ENCODE measurements at regions not wholly inside any gene's neighbourhood (a gene's known extent, or its start where the extent isn't known, plus 50 kb on each side); places are given as distances from the start of the nearest gene placed in this dataset.
A peak's percentile ranks its signal among the peaks of the same experiment; 100 is the strongest.
"Not testable (repeated sequence)": the region's sequence is repeated elsewhere in the genome, so short reads cannot be mapped to it uniquely, and the experiment has no call there.

DNA sequence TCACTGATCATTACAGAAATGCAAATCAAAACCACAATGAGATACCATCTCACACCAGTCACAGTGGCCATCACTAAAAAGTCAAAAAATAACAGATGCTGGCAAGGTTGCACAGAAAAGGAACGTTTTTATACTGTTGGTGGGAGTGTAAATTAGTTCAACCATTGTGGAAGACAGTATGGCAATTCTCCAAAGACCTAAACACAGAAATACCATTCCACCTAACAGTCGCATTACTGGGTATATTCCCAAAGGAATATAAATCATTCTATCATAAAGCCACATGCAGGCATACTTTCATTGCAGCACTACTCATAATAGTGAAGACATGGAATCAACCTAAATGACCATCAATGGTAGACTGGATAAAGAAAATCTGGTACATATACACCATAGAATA lies 83.2 kb upstream of the ARID5B start:
- H3K36me3 Mint-ChIP-seq (ENCODE audit: low read depth); H3K4me1 Mint-ChIP-seq (ENCODE audit: low read depth); H3K9me3 Mint-ChIP-seq; H3K4me3 Mint-ChIP-seq; H3K27ac Mint-ChIP-seq; H3K27me3 Mint-ChIP-seq: not testable (repeated sequence)

DNA sequence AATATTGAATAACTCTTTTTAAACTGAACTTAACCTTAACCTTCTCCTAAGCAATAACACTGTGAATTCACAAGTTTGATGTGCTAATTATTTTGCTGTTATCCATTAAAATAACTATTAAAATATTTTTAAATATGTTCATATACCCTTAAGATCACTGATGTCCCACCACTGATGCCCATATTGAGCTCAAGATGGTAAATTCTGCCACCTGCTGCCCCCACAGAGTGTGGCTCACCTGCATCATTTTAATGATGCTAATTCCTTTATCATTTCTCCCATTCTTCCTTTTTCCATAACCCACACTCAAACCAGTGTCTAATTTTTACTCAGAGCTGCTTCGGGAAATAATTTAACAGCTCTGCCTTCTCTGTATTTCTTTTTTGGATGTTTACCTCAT lies 82.3 kb upstream of the ARID5B start:
- Mint-ChIP-seq H3K36me3 (ENCODE audit: low read depth) (no peaks in the 10 kb centered on the region), H3K27me3 (no peaks in the 10 kb centered on the region), H3K27ac (no peak overlapping the region), H3K4me1 (ENCODE audit: low read depth) (no peaks in the 10 kb centered on the region), H3K9me3 (no peaks in the 10 kb centered on the region), H3K4me3 (no peak overlapping the region)

DNA sequence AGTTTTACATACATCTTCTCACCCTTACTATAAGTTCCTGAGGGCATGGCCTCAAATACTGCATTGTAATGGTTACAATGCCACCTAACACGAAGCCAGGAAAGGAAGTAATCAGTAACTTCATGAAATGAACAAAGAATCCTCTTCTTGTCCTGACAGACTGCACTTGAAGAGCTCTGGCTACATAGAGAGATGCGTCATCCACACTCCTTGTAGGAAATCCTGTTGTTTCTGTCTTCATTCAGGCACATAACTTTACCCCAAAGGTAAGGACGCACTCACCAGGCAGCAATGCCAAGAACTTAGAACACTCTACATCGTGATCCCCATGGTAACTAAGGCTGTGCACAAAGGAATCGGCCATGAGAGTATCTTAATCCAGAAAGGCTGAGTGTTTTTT lies 80.3 kb upstream of the ARID5B start:
- Mint-ChIP-seq H3K27ac (no peak overlapping the region), H3K4me1 (ENCODE audit: low read depth) (no peaks in the 10 kb centered on the region), H3K27me3 (no peaks in the 10 kb centered on the region), H3K4me3 (no peak overlapping the region), H3K36me3 (ENCODE audit: low read depth) (no peaks in the 10 kb centered on the region), H3K9me3 (no peaks in the 10 kb centered on the region)

DNA sequence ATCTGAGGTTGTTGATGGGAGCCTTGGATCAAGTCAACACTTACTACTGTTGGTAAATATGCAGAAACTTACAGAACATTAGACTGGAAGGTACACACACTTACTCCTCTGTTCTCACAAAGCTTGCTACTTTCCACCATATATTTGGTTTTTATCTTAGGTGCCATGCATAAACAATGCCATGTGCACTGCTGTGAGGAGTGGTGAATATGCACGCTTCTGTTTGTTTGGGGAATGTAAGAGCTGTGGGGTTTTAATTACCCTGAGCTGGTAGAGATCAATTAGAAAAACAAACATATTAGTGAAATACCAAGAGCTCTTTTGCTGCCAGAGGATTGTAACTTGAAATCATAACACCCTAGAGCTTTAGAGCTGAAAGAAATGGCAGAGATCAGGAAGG lies 79.8 kb upstream of the ARID5B start:
- Mint-ChIP-seq H3K27ac (no peak overlapping the region), H3K27me3 (no peaks in the 10 kb centered on the region), H3K9me3 (no peaks in the 10 kb centered on the region)

DNA sequence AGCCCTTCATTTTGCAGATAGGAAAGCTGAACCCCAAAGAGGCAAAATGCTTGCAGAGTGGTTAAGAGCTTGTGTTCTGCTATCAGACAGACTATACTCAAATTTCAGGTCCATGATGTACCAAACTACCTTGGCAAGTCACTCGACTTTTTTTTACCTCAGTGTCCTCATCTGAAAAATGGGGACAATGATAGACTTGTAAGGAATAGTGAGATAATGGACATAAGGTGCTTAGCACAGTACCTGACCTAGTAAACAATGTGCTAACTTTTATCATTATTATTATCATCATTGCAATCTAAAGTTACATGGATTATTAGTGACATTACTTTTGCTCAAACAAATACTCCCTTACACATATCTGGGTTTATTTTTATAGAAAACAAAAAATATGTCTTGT lies 79.4 kb upstream of the ARID5B start:
- no peaks in the 10 kb centered on the region for H3K4me1 Mint-ChIP-seq (ENCODE audit: low read depth)
- H3K27ac Mint-ChIP-seq = no peak overlapping the region
- H3K27me3 Mint-ChIP-seq = no peaks in the 10 kb centered on the region
- no peaks in the 10 kb centered on the region for H3K9me3 Mint-ChIP-seq
- H3K4me3 Mint-ChIP-seq = no peak overlapping the region
- no peaks in the 10 kb centered on the region for H3K36me3 Mint-ChIP-seq (ENCODE audit: low read depth)

More for the DNA sequence above, 79.8 kb upstream of the ARID5B start:
- Mint-ChIP-seq H3K36me3 (ENCODE audit: low read depth) (no peaks in the 10 kb centered on the region), H3K4me3 (no peak overlapping the region), H3K4me1 (ENCODE audit: low read depth) (no peaks in the 10 kb centered on the region)

DNA sequence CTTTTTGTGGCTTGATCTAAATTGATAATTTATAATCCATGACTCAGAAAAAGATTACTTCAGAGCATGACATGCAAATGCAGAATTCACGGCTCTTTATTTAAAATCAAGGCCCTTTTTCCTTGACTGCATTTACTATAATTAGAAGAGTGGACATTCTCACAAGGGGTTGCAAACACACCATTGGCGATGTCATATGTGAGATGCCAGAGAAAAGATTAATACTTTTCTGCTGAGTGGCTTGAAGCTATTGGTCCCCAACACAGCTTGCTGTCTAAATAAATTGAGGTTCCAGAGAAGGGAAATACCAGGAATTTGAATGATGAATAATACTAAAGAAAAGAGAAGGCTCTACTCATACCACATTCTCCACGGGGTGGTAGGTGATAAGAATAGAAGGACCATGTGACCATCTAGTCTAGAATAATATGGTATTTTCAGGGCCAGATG lies 78.7 kb upstream of the ARID5B start:
- Mint-ChIP-seq H3K27ac (no peak overlapping the region), H3K9me3 (no peaks in the 10 kb centered on the region), H3K4me1 (ENCODE audit: low read depth) (no peaks in the 10 kb centered on the region), H3K27me3 (no peaks in the 10 kb centered on the region), H3K4me3 (no peak overlapping the region), H3K36me3 (ENCODE audit: low read depth) (no peaks in the 10 kb centered on the region)

DNA sequence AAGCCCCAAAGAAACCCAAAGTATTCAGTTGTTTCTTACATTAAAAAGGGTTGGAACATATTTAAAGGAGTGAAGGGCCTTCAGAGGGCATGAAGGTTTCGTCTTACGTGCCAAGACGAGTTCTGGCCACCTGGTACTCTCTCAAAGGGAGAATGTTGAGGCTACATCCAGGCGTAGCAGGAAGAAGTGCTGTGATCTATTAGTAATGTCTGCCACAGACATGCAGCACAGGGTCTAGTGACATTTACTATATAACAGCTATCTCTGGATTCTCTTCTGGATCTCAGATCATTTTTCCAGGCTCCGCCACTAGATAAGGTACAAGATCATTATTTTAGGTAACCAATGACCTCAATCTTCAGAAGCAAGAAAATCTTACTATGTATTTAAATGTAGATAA lies 76.5 kb upstream of the ARID5B start:
- Mint-ChIP-seq H3K27ac (no peak overlapping the region), H3K9me3 (no peaks in the 10 kb centered on the region), H3K36me3 (ENCODE audit: low read depth) (no peaks in the 10 kb centered on the region), H3K27me3 (no peaks in the 10 kb centered on the region), H3K4me1 (ENCODE audit: low read depth) (no peaks in the 10 kb centered on the region), H3K4me3 (no peak overlapping the region)

DNA sequence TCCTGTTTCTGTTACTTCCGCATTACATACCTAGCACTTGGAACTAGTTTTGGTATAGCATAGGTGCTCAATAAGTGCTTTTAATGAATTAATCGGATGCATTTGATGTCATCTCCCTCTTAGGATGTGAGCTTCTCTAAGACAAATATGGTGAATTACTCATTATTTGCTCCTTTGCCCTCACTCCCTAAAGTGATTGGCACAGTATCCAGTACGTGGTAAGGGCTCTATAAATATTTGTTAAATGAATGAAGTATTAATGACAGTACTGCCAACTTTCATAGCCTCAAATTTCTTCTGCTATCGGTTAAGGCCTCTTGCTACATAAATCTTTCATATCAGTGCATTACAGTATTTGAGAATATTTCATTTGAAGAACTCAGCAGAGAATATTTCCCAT lies 75.9 kb upstream of the ARID5B start:
- Mint-ChIP-seq H3K27ac (no peak overlapping the region), H3K4me1 (ENCODE audit: low read depth) (no peaks in the 10 kb centered on the region), H3K27me3 (no peaks in the 10 kb centered on the region), H3K36me3 (ENCODE audit: low read depth) (no peaks in the 10 kb centered on the region), H3K4me3 (no peak overlapping the region), H3K9me3 (no peaks in the 10 kb centered on the region)

DNA sequence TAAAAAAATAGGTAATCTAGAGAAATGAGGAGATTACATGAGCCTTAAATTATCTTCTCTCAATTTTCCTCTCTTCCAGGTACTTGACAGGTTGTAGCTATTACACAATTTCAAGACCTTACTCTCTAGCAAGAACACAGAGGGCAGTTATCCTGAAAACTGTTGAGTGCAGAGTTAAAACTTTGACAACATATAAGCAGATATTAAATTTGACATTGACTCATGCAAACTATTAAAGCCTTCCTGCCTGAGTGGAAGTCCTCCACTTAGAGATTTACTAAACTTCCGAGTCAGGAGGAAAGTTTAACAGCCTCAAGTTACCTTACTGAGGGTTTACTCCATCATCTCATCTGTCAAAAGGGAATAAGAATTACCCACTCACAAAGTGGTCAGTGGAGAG lies 73.5 kb upstream of the ARID5B start:
- no peak overlapping the region for H3K4me3 Mint-ChIP-seq

DNA sequence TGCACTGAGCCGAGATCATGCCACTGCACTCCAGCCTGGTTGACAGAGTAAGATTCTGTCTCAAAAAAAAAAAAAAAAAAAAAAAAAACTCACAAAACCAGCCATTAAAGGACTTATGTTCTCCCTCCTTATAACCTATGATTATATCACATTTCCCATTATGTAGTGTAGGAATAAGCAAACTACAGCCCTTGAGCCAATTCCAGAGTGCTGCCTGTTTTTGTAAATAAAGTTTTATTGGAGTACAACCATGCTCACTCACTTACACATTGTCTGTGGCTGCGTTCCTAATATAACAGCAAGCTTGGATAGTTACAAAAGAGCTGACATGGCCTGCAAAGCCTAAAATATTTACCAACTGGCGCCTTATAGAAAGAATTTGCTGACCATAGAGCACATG lies 72.7 kb upstream of the ARID5B start:
- Mint-ChIP-seq H3K36me3 (ENCODE audit: low read depth) (no peaks in the 10 kb centered on the region), H3K4me3 (no peak overlapping the region)

More for the DNA sequence above, 73.5 kb upstream of the ARID5B start:
- Mint-ChIP-seq H3K27ac (no peak overlapping the region), H3K9me3 (no peaks in the 10 kb centered on the region), H3K27me3 (no peaks in the 10 kb centered on the region), H3K36me3 (ENCODE audit: low read depth) (no peaks in the 10 kb centered on the region), H3K4me1 (ENCODE audit: low read depth) (no peaks in the 10 kb centered on the region)

DNA sequence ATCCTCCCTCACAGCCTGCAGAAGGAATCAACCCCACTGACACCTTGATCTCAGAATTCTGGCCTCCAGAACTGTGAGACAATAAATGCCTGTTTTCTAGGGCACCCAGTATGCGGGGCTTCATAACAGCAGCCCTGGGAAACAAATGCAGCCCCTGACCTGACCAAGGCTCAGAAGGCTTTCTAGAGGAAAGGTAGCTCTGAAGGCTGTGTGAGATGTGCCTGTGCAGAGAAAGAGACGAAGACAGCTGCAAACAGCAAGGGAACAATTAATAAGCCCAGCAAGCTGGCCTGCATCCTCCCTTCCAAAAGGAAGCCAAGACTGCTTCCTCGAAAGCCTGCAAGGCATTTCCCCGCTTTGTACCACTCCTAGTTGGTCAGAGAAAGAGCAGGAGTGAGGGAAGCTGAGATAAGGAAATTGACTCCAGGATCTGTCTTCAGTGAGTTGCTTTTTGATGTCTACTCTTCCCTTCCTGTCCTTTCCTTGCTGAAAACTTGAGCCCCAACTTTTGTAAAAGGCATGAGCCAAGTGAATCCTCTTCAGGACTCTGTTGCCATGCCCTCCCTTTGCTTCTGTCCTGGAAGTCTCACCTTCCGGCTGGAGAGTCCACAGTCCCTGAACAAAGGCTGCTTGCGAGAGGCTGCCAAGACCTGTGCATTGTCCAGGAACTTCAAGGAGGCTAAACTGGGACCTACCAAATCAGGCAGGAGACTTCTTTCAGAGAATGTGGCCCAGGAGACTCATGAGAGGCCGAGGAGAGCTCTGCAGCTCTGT lies 71.2 kb upstream of the ARID5B start:
- no peaks in the 10 kb centered on the region for H3K9me3 Mint-ChIP-seq
- H3K4me1 Mint-ChIP-seq (ENCODE audit: low read depth) = peaks cover 3% of the 10 kb centered on the region
- no peak overlapping the region for H3K27ac Mint-ChIP-seq
- H3K36me3 Mint-ChIP-seq (ENCODE audit: low read depth) = no peaks in the 10 kb centered on the region
- H3K4me3 Mint-ChIP-seq = no peak overlapping the region
- H3K27me3 Mint-ChIP-seq = no peaks in the 10 kb centered on the region

More for the DNA sequence above, 72.7 kb upstream of the ARID5B start:
- no peak overlapping the region for H3K27ac Mint-ChIP-seq
- no peaks in the 10 kb centered on the region for H3K9me3 Mint-ChIP-seq
- no peaks in the 10 kb centered on the region for H3K27me3 Mint-ChIP-seq
- H3K4me1 Mint-ChIP-seq (ENCODE audit: low read depth) = no peaks in the 10 kb centered on the region

DNA sequence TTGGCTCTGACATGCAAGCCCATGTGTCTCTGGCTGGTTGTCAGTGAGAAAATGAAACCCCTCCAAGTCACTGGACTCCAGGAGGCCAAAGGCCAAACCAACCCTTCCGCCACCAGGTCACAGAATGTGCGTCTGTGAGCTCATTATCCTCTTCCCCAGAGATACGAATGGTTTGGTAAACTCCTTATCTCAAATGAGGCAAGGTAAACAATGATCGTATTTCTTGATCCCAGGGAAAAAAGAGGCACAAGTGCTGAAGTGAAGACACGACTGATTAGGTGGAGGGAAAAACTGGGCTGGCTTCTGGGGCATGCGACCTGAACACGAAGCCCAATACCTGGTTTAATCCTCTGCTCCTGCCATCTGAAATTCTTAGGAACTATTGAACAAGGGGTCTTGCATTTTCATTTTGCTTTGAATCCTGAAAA lies 70.6 kb upstream of the ARID5B start:
- H3K4me3 Mint-ChIP-seq = no peak overlapping the region
- no peaks in the 10 kb centered on the region for H3K27me3 Mint-ChIP-seq
- H3K36me3 Mint-ChIP-seq (ENCODE audit: low read depth) = no peaks in the 10 kb centered on the region
- no peak overlapping the region for H3K27ac Mint-ChIP-seq
- peaks cover 9% of the 10 kb centered on the region for H3K4me1 Mint-ChIP-seq (ENCODE audit: low read depth)
- no peaks in the 10 kb centered on the region for H3K9me3 Mint-ChIP-seq

DNA sequence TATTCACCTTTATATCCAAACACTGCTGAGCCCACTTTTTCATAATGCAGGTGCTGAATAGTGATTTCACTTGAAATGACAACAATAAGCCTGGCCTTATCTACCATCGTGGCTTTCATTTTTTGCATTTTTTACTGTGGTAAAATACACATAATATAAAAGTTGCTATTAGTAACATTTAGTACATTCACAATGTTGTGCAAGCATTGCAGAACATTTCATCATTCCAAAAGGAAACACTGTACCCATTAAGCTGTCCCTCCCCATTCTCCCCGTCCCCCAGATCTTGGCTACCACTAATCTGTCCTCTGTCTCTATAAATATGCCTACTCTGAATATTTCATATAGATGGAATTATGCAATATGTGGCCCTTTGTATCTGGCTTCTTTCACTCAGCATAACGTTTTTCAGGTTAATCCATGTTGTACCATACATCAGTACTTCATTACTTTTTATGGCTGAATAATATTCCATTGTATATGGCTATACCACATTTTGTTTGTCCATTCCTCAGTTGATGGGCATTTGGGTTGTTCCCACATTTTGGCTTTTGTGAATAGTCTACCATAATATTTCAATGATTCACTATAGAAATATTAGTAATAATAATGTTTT lies 68.5 kb upstream of the ARID5B start:
- Mint-ChIP-seq H3K36me3 (ENCODE audit: low read depth) (no peaks in the 10 kb centered on the region), H3K9me3 (no peaks in the 10 kb centered on the region), H3K27ac (no peak overlapping the region), H3K4me1 (ENCODE audit: low read depth) (peaks cover 22% of the 10 kb centered on the region), H3K27me3 (no peaks in the 10 kb centered on the region), H3K4me3 (no peak overlapping the region)

DNA sequence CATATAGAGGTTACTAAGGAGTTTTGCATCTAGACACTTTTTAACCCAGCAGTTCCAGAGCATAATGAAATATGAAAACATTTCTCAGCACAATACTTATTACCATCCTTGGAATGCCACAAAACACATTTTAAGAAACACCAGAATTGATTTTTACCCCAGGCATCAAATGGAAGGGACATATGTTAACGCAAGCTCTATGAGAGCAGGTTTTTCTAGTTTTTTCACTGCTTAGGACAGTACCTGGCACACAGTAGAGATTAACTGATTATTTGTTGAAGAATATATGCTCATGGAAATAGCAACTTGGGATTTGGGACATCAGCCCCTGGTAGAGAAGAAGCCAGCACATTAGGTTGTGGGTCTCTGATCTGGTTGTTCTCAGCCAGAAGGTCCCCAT lies 67.0 kb upstream of the ARID5B start:
- H3K4me1 Mint-ChIP-seq (ENCODE audit: low read depth) = peaks cover 22% of the 10 kb centered on the region
- no peaks in the 10 kb centered on the region for H3K27me3 Mint-ChIP-seq
- no peak overlapping the region for H3K27ac Mint-ChIP-seq
- H3K9me3 Mint-ChIP-seq = no peaks in the 10 kb centered on the region
- no peaks in the 10 kb centered on the region for H3K36me3 Mint-ChIP-seq (ENCODE audit: low read depth)
- H3K4me3 Mint-ChIP-seq = no peak overlapping the region

DNA sequence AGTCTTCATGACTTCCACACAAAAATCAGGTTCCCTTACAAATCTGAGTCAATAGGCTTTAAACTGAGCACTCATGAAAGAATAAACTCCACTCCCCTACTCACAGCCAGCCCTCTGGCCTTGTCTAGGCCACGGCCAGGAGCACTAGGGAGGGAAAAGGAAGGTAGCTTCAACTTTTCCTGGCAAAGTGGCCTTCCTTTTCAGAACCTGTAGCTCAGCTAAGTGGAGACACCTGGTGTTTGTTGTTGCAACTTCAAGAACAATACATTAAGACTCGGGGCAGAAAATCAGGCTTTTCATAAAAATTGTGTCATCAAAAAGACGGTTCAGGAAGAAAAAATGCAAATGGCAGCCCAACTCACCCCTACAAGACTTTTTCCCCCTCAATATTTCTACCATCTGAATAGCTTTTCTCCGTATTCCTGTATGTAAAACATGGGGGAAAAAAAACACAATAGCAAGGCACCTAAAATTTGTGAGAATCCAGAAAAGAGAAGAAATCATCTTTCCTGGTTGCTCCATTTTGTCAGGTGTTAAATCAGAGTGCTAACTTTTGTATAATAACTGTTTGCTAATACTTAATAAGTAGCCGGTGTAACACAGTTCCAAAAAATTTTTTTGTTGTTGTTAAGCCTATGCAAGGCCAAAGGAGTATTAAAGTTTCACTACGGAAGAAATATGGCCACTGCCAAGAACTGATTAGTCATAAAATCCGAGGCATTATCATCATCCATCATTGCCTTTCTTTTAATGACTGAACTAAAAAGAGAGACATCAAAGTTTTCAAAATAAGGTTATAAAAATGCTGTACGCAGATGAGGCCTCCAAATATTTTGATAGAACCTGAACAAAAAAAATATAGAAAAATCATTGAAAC lies 66.2 kb upstream of the ARID5B start:
- Mint-ChIP-seq H3K9me3 (no peaks in the 10 kb centered on the region), H3K27ac (peak overlapping the region; percentile 3), H3K36me3 (ENCODE audit: low read depth) (no peaks in the 10 kb centered on the region), H3K4me3 (no peak overlapping the region), H3K4me1 (ENCODE audit: low read depth) (peaks cover 22% of the 10 kb centered on the region), H3K27me3 (no peaks in the 10 kb centered on the region)

Measured in stimulated activated naive CD8-positive, alpha-beta T cell treated with anti-CD3 and anti-CD28 coated beads, Interleukin-15, Interleukin-2, amounts not matched to agents 100 ng/mL and 50 ng/mL, for 24 hours (primary cell).